ENCODE measurements at regions not wholly inside any gene's neighbourhood (a gene's known extent, or its start where the extent isn't known, plus 50 kb on each side); places are given as distances from the start of the nearest gene placed in this dataset.
A peak's percentile ranks its signal among the peaks of the same experiment; 100 is the strongest.
"Not testable (repeated sequence)": the region's sequence is repeated elsewhere in the genome, so short reads cannot be mapped to it uniquely, and the experiment has no call there.

DNA sequence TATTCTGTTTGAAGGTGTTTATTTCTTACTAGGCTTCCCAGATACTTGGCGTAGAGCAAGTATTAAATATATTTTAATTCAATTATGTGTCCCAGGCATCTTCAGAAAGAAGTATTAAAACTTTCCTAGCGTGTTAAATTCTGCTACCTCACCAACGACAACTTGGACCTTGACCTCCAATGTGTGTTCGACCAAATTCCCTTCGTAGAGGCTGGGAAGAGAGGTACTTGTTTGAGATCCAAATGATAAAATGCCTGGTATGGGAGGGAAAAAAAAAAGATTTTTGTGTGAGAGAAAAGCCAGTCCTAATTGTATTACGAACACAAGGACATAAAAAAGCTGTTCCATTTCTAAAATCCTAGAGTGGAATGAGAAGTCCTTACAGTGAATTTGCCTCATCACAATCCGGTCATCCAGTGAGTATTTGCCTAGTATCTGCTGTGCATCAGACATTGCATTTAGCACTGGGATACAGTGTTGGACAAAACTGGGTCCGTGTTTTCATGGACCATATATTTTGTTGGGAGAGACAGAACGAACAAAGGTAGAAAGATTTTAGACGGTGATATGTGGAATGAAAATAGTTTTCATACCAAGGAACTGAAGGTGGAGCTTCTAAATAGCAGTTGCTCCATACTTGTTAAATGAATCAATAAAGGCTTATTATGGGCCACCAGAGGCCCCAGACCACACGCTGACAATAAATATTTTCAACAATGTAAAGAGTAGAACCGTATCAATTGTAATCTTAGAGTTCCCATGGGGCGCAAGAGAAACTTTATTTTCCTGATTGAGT lies 103.1 kb downstream of the KIF4B start:
- DNase-seq: no peak

DNA sequence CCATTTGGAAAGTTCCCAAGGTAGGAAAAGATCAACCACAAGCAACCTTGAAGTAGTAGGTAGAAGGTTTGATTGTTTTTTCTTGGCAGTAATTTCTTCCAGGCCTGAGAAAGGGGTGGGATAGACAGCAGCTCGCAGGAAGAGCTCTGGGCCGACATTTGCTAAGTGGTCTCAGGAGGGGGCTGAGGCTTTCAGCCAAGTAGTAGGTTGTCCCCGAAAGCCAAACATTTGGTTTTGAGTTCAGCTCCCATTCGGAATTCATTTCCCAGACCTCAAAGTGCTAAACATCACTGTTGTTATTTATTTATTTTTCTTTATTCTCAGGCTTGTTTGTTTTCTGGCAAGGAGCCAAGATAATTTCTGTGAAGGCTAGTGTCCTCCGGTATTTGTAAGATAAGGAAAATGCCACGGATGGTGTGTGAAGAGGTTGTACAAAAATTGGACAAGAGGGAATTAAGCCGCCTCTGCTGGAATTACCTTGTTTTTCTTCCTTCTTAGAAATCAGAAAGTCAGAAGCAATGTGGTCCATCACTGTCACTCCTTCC lies 112.1 kb downstream of the KIF4B start:
- DNase-seq: peak; percentile 50

DNA sequence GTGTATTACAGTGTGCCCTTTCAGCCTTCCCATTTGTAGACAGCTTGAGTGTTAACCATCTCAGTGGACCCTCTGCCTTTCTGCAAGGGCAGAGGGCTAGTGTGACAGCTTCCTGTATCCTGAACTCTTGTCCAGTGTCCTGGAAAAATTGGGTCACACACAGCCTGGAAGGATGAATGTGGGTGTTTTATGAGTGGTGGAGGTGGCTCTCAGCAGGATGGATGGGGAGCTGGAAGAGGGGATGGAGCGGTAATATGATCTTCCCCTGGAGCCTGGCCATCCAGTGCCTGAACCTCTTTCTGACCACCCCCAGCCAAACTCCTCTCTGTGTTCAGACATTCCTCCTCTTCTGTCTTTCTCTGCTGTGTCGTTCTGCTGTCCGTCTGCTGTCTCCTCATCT lies 113.0 kb downstream of the KIF4B start:
- no peak for DNase-seq

DNA sequence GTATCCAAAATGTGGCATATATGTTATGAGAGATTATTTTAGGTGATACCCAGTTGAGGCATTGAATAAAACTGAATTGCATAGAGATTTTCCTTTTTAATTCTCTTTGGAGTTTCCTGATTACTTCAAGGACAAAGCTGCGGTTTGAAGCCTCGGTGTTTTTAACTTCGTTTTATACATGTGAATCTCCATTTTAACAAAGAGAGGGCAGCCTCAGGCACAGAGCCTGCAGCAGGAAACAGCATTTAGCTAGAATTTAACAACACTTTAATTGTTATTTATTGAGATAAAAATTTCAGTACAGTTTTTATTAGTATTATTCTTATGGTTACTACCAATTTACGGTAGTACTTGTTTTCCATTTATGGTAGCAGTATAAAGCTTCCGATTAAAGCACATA lies 114.0 kb downstream of the KIF4B start:
- DNase-seq: no peak

DNA sequence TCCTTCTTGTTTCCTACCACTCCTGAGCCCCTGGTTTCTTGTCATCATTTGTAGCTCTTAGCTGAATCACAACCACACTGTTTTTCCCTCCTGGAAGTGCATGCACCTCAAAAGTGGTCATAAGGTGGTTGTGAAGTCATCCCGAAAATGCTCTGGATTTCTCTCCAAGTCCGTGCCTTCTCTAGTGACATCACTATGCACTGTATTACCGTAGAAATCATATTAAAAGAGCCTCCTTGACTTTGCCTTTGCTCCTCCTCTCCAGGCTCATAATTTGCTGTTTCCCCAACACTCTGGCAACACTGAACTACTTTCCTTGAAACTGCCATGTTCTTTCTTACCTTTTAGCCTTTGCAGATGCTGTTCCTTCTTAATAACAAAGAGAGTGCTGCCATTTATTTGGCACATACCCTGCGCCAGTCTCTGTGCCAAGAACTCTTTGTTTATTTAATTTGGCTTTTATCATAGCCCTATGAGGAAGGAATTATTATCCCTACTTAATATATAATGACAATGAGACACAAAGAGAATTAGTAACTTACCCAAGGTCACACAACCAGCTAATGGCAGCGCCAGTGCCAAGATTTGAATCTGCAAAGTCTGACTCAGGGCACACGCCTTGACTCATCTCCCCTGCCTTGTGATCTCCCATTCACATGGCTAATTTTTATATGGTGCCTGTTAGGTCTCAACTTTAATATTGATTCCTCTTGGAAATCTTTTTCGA lies 115.4 kb downstream of the KIF4B start:
- DNase-seq: no peak

DNA sequence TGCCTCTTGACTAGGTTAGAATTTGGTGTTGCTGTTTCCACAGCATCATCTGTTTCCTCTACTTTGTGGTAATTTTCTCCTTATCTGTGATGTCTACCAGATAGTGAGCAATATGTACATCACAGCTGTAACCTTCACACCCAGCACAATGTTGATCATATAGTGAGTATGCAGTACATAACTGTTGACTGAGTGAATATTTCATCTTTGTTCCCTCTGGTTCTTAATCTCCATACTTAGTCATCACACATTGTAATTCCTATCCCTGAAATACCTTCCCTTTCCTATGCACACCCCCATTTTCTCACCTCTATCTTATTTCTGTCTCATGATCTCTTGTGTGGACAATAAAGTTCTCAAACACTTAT lies 115.9 kb downstream of the KIF4B start:
- no peak for DNase-seq

DNA sequence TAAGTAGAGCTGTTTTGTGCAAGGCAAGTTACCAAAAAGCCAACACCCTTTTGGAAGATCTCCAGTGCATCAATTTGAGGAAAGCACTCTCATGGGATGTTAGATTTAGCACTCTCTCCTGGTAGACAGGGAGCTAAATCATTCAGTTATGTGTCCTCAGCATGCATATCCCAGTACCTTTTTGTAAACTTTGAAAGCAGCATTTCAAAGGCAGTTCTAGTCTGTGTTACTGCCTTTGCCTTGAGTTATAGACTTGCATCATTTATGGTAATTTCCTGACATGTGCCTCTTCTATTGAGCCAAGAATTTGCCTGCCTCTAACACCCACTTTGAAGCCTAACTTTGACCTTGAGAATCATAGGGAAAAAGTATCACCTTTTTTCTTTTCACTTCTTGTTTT lies 120.6 kb downstream of the KIF4B start:
- DNase-seq: no peak

DNA sequence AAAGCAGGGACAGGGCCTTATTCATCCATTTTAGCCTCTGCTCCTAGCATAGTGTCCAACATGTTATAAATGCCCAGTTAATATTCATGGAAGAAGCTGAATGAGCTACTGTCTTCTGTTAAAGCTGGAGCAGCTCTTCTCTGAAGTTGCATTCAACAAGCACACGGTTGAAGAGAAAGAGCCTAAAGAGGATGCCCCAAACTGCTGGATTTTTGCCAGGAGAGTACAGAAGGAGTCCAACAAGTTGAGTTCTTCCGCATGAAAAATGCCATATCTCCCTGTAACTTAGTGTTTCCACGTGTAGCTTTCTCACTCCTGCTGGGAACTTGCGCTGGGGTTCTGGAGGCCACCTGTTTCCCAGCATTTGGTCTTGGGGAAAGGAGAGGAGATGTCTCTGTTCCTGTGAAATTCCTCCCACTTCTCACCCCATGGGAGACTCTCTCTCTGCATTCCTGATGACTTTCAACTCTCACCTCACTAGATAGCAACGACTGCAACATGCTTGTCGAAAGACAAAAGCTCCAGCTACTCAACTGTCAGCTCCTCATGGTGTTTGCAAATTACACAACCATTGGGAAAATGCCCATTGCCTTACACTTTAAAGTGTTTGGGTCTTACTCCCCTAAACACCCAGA lies 122.8 kb downstream of the KIF4B start:
- no peak for DNase-seq

- DNase-seq: no peak
Measured at GRCh38 chr5:155137683-155138082, 124.1 kb downstream of the KIF4B start.

- DNase-seq: no peak
Measured at GRCh38 chr5:155140646-155141045, 127.1 kb downstream of the KIF4B start.

DNA sequence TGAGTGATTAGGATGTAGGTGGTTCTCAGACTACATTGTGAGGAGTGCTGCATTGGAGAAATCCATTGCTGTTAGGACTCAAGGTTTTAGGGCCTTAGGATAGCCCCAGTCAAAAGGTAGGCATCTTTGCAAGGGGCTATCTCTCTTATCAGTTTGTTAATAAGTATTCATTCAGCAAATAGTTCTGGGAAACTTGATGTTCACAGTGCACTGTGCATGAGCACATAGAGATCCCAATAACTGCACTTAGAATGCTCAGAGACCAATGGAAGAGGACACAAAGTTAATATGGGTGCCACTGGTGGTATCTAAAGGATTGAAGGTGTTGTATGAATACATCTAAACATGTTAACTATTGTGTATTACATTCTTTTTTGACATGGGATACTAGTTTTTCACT lies 131.4 kb downstream of the KIF4B start:
- no peak for DNase-seq

- no peak for DNase-seq
Measured at GRCh38 chr5:155147222-155147621, 133.7 kb downstream of the KIF4B start.

DNA sequence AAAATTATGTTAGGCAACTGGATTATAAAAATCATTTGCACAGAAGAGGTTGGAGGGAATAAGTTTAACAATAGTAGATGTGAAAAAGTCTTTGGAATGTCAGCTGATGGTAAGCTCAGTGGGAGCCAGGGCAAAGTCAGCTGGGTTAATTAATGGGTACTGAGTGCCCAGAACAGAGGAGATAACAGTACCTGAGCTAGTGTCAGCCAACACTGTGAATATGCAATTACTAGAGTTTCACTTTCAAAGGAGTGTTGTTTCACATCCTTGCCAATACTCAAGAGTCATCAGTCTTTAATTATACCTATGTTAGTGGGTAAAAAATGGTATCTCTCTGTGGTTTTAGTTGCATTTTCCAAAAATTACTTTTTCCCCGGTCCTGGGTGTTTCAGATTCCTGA lies 135.1 kb downstream of the KIF4B start:
- DNase-seq: no peak

DNA sequence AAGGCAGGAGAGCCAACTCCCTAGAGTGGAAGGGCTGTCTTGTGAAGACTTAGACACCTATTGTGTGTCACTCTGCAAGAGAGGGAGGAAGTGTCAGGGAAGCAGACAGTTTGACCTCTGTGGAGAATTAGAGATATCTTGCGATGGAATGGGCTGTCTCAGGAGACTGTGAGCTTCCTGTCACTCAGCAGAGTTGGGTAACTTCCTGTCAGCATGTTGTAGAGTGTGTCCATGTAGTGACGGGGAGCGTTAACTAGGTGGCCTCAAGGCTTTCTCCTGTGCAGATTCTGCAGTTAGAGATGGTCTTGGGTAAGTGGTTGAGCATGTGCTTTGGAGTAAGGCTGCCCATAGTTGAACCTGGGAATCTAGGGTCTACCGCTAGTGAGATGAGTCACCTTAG lies 136.5 kb downstream of the KIF4B start:
- no peak for DNase-seq

- no peak for DNase-seq
Measured at GRCh38 chr5:155154973-155155372, 141.4 kb downstream of the KIF4B start.

DNA sequence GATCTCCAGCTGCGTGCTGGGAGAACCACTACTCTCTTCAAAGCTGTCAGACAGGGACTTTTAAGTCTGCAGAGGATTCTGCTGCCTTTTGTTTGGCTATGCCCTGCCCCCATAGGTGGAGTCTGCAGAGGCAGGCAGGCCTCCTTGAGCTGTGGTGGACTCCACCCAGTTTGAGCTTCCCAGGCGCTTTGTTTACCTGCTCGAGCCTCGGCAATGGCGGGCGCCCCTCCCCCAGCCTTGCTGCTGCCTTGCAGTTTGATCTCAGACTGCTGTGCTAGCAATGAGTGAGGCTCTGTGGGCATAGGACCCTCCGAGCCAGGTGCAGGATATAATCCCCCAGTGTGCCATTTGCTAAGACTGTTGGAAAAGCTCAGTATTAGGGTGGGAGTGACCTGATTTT lies 149.5 kb downstream of the KIF4B start:
- DNase-seq: not testable (repeated sequence)

GRCh38 chr5:155167736-155168135 lies 154.2 kb downstream of the KIF4B start:
- DNase-seq: no peak

DNA sequence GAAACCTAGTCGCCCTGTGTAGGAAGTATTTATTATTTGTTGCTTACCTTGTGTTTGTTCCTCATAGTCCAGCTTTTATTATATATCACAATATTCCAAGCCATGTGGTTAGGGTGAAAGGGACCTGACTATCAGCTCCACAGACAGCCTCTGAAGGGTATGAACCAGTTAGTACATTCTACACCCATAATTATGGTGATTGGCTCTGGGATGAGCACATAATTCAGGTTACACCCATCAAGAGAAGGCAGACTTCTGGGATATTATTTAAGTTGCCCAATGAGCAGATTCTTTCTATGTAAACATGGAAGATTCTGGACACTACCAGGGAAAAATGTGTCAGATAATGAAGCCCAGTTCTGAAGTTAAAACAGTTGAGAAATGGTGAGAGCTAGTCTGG lies 168.0 kb downstream of the KIF4B start:
- no peak for DNase-seq

DNA sequence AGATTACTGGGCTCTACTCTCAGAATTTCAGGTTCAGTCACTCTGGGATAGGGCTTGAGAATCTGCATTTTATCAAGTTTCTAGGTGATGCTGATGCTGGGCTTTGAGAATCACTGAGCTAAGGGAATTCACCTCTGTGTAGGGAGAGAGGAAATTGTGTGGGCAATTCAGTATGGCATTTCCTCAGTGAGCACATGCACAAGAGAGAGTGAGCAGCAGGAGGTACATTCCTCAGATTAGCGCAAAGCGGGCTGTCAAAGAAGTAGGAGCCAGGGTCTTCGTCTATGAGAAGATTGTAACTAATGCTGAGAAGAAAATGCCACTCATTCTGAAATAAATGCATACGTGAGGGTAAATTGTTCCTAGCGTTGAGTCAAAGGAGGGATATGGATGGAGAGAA lies 175.9 kb downstream of the KIF4B start:
- no peak for DNase-seq

DNA sequence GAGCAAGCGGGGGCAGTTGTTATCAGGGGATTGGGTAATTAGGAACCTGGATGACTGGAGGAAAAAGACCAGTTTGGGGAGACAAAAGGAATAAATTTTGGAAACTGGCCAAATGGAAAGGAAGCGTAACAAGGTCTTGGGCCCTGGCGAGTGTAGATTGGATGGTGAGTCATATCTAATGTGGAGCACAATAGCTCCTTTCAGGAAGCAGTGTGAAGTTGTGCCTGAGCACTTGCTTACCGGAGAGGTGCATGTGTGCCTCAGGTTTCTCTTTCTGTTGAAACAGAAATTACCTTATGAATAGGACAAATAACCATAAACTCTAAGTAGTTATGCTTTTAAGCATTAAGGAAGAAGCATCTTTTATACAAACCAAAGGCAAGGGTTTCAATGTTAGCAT lies 176.4 kb downstream of the KIF4B start:
- no peak for DNase-seq

DNA sequence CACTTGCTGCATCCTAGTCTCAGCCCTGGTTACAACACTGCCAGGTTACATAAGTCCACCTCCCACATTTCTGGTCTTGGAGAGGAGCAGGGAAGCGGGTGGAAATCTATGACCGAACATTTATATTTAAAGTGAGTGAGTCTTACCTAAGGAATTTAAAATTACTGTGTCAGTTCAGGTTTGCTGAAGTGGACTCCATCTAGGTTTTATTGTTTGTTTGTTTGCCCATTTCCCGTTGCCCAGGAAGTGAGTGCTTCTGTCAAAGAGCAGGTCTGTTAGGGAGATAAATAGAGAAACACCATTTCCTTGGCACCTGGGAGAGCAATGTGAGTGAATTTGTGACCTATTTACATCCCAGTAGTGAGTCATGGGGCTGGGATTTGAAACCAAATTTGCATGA lies 179.5 kb downstream of the KIF4B start:
- DNase-seq: no peak

DNA sequence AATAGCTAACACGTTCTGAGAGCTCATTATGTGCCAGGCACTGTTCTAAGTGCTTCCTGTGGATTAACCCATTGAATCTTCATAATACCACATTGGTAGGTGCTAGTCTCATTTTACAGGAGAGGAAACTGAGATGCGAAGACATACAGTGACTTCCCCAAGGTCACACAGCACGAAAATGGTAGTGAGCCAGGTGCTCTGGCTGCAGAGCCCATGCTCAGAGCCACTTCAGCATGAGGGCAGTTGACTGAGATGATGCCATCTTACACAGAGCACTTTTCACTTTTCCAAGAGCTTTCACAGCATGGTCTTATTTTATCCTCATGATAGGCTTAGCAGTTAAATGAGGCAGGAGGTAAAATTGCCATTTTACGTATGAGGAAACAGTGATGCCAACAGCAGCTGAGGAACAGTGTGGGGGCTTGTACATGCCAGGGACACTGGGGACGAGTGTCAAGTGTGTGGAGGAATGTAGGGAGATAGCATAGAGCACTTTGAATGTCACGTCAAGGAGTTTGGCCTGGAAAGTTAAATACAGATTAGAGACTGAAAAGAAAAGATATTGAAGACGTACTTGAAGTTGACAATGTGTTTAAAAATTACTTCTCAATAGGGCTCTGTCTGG lies 180.0 kb downstream of the KIF4B start:
- no peak for DNase-seq

DNA sequence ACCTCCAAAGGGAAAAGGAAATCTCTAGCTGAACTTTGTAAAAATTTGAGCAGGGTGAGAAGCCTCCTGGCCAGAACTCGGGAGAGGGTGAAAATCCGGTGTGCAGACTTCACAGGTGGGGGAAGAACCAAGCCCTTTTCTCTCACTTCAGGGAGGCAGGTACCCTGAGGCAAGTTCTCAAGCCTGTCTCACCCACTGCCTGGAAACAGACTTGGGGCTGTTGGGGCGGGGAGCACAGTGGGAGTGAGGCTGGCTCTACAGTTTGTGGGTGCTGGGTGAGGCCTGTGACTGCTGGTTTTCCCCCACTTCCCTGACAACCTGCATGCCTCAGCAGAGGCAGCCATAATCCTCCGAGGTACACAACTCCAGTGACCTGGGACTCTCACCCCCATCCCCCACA lies 187.1 kb downstream of the KIF4B start:
- no peak for DNase-seq

Measured in tongue (tissue), 1 donor.